ENCODE measurements at regions not wholly inside any gene's neighbourhood (a gene's known extent, or its start where the extent isn't known, plus 50 kb on each side); places are given as distances from the start of the nearest gene placed in this dataset.
"Not testable (repeated sequence)": the region's sequence is repeated elsewhere in the genome, so short reads cannot be mapped to it uniquely, and the experiment has no call there.

DNA sequence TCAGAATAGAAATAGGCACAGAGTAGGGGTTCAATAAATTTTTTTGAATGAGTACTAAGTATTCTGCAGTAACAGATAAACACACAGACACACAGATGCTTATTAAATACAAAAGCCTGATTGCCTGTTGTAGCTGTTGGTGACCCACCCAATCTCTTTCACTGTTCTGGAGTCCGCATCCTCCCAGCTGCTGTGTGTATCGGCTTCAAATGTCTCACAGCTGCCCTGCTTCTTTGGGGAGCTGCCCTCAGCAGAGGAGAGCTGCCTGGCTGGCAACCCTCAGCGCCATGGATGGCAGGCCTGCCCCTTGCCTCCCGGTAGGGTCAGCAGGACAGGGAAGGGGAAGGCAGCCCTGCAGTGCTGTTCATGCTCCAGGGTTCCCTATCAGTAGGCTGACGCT, 50.5 kb upstream of the PRNP start:
- no peak overlapping the region for H3K27ac Mint-ChIP-seq
- DNase-seq, result no peak

DNA sequence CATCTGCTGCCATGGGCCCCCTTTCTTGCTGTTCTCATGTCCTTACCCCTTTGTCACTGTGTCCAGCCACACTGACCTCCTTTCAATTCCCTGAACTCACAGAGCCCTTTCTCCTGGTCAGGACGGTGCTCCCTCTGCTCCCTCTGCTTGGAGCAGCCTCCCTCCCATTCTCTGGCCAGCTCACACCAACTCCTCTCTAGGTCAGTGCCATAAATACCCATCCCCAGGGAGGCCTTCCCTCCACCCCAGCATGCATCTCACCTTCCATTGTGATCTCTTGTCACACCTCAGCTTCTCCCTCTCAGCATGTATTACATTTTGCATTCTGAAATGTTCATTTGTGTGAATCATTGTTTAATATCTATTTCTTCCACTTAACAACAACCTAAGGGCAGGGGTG, 50.9 kb upstream of the PRNP start:
- Mint-ChIP-seq H3K4me3 (no peak overlapping the region), H3K4me1 (no peaks in the 10 kb centered on the region), H3K27ac (no peak overlapping the region), H3K9me3 (no peaks in the 10 kb centered on the region), H3K36me3 (no peaks in the 10 kb centered on the region), H3K27me3 (peaks cover 0 to 15% (median 5%) of the 10 kb centered on the region in 5 donors)
- DNase-seq, result no peak
- ATAC-seq, result no peak
- POLR2A ChIA-PET, result no interaction called here

More for the DNA sequence above, 50.5 kb upstream of the PRNP start:
- ATAC-seq, result no peak
- no peaks in the 10 kb centered on the region for H3K4me1 Mint-ChIP-seq
- peaks cover 0 to 15% (median 5%) of the 10 kb centered on the region in 5 donors for H3K27me3 Mint-ChIP-seq
- no peaks in the 10 kb centered on the region for H3K9me3 Mint-ChIP-seq
- H3K4me3 Mint-ChIP-seq, result no peak overlapping the region
- POLR2A ChIA-PET, result no interaction called here
- no peaks in the 10 kb centered on the region for H3K36me3 Mint-ChIP-seq

DNA sequence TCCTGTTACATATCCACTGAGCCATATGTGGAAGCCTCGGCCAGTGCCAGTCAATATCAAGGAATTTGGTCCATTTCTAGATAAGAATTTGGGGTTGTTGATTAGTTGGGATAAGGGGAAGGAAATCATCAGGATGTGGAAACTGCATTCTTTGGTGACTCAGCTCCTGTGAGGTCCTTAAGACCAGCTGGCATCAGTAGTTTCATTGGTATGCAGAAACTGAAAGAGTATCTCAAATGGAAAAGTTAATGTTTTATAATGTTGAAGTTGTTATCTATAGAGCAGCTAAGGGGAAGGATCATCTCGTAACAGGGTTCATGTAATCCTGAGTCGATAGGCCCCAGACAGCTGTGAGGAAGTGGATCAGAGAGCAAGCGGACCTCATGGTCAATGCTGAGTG, 52.5 kb upstream of the PRNP start:
- ATAC-seq, result no peak
- POLR2A ChIA-PET, result no interaction called here
- Mint-ChIP-seq H3K36me3 (no peaks in the 10 kb centered on the region), H3K4me1 (no peaks in the 10 kb centered on the region), H3K27me3 (peaks cover 0 to 11% (median 5%) of the 10 kb centered on the region in 5 donors), H3K4me3 (no peak overlapping the region), H3K27ac (no peak overlapping the region), H3K9me3 (no peaks in the 10 kb centered on the region)
- DNase-seq, result no peak

DNA sequence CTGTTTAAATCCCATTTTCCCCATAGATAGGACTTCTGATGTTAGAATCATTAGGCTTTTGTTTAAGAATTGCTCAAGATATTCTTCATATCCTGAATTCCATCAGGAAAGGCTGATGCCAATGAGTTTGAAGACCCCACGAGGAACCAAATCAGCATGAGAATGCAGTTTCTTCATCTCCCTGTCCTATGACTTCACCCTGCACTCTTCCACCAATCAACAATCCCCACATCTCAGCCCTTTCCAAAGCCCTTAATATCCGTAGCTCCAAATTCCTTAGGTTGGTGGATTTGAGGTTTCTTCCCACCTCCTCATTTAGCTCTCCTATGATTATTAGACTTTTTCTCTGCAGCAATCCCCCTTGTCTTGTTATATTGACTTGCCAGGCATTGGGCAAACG, 52.9 kb upstream of the PRNP start:
- DNase-seq, result no peak

DNA sequence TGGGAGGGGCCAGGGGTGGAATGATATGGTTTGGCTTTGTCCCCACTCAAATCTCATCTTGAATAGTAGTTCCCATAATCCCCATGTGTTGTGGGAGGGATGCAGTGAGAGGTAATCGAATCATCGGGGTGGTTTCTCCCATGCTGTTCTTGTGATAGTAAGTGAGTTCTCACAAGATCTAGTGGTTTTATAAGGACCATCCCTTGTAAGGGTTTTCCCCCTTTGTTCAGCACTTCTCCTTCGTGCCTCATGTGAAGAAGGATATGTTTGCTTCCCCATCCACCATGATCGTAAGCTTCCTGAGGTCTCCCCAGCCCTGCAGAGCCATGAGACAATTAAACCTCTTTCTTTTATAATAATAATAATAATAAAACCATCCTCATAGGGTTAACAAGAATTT, 53.4 kb upstream of the PRNP start:
- no peak overlapping the region for H3K4me3 Mint-ChIP-seq
- H3K27me3 Mint-ChIP-seq, result peaks cover 0 to 11% (median 5%) of the 10 kb centered on the region in 5 donors
- no peaks in the 10 kb centered on the region for H3K4me1 Mint-ChIP-seq
- H3K9me3 Mint-ChIP-seq, result no peaks in the 10 kb centered on the region
- no peak for DNase-seq
- H3K27ac Mint-ChIP-seq, result no peak overlapping the region
- POLR2A ChIA-PET, result no interaction called here
- no peaks in the 10 kb centered on the region for H3K36me3 Mint-ChIP-seq
- ATAC-seq, result no peak

More for the DNA sequence above, 52.9 kb upstream of the PRNP start:
- POLR2A ChIA-PET, result no interaction called here
- ATAC-seq, result no peak
- Mint-ChIP-seq H3K9me3 (no peaks in the 10 kb centered on the region), H3K27ac (no peak overlapping the region), H3K36me3 (no peaks in the 10 kb centered on the region), H3K27me3 (peaks cover 0 to 11% (median 5%) of the 10 kb centered on the region in 5 donors), H3K4me3 (no peak overlapping the region), H3K4me1 (no peaks in the 10 kb centered on the region)

DNA sequence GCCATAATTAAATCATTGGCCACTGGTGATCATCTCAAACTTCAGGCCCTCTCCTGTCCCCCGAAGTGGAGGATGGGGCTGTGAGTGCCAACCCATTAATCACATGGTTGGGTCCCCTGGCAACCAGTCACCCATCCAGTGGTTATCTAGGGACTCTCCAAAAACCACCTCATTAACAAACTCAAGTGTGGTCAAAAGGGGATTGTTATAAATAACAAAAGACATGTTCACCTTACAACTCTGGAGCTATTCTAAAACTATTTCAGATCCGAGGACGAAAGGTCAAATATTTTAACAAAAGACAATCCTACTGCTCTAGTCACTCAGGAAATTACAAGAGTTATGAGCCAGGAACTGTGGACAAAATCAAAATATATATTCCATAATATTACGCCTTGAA, 60.0 kb upstream of the PRNP start:
- DNase-seq (no peak), ATAC-seq (no peak)
- Mint-ChIP-seq H3K36me3 (peaks cover 3 to 7% (median 4%) of the 10 kb centered on the region in 3 donors), H3K27ac (no peak overlapping the region), H3K4me3 (no peak overlapping the region), H3K9me3 (peaks cover 0 to 27% (median 12%) of the 10 kb centered on the region in 9 donors), H3K27me3 (peaks cover 3 to 25% (median 19%) of the 10 kb centered on the region in 5 donors), H3K4me1 (no peaks in the 10 kb centered on the region)
- POLR2A ChIA-PET, result no interaction called here

DNA sequence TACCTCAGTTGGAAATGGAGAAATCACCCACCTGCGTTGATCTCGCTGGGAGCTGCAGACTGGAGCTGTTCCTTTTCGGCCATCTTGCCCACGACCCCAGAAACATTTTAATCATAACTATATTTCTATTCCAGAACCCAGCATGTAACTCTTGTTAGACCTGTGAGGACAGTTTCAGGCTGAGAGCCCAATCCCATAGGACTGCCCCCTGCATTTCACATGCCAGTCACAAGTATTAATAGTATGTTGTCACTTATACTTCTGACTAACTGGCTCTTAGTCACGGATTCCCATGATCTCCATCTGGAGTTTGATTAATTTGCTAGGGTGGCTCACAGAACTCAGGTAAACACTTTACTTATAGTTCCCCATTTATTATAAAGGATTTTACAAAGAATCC, 60.6 kb upstream of the PRNP start:
- H3K36me3 Mint-ChIP-seq, result peaks cover 3 to 7% (median 4%) of the 10 kb centered on the region in 3 donors
- H3K4me1 Mint-ChIP-seq, result no peaks in the 10 kb centered on the region
- POLR2A ChIA-PET, result no interaction called here
- ATAC-seq, result no peak
- no peak overlapping the region for H3K4me3 Mint-ChIP-seq
- no peak overlapping the region for H3K27ac Mint-ChIP-seq
- H3K9me3 Mint-ChIP-seq, result peaks cover 0 to 27% (median 12%) of the 10 kb centered on the region in 9 donors
- H3K27me3 Mint-ChIP-seq, result peaks cover 3 to 23% (median 19%) of the 10 kb centered on the region in 5 donors
- DNase-seq, result no peak

DNA sequence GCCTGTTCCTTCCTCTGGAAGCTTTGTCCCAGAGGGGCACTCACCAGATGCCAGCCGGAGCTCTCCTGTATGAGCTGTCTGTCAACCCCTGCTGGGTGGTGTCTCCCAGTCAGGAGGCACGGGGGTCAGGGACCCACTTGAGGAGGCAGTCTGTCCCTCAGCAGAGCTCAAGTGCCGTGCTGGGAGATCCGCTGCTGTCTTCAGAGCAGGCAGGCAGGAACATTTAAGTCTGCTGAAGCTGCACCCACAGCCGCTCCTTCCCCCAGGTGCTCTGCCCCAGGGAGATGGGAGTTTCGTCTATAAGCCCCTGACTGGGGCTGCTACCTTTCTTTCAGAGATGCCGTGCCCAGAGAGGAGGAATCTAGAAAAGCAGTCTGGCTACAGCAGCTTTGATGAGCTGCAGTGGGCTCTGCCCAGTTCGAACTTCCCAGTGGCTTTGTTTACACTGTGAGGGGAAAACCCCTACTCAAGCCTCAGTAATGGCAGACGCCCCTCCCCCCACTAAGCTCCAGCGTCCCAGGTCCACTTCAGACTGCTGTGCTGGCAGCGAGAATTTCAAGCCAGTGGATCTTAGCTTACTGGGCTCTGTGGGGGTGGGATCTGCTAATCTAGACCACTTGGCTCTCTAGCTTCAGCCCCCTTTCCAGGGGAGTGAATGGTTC, 61.5 kb upstream of the PRNP start:
- Mint-ChIP-seq H3K27me3 (peaks cover 3 to 23% (median 19%) of the 10 kb centered on the region in 5 donors), H3K9me3 (peaks cover 0 to 27% (median 12%) of the 10 kb centered on the region in 9 donors)
- H3K4me1 Mint-ChIP-seq, H3K27ac Mint-ChIP-seq, H3K4me3 Mint-ChIP-seq, ATAC-seq, DNase-seq, H3K36me3 Mint-ChIP-seq, POLR2A ChIA-PET: not testable (repeated sequence)

DNA sequence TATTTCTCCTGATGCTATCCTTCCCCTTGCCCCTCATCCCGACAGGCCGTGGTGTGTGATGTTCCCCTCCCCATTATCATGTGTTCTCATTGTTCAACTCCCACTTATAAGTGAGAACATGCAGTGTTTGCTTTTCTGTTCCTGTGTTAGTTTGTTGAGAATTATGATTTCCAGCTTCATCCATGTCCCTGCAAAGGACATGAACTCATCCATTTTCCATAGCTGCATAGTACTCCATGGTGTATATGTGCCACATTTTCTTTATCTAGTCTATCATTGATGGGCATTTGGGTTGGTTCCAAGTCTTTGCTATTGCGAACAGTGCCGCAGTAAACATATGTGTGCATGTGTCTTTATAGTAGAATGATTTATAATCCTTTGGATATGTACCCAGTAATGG, 67.1 kb upstream of the PRNP start:
- not testable (repeated sequence) for H3K4me1 Mint-ChIP-seq, H3K27ac Mint-ChIP-seq, DNase-seq, ATAC-seq, H3K4me3 Mint-ChIP-seq, H3K36me3 Mint-ChIP-seq
- H3K9me3 Mint-ChIP-seq, result peaks cover 0 to 23% (median 9%) of the 10 kb centered on the region in 9 donors
- H3K27me3 Mint-ChIP-seq, result peaks cover 3 to 18% (median 9%) of the 10 kb centered on the region in 5 donors
- POLR2A ChIA-PET, result interaction anchor here (0.6 kb wide), 1 partner anchor 1256 kb away, joined by 4 read pairs; no protein-coding TSS in a partner anchor

DNA sequence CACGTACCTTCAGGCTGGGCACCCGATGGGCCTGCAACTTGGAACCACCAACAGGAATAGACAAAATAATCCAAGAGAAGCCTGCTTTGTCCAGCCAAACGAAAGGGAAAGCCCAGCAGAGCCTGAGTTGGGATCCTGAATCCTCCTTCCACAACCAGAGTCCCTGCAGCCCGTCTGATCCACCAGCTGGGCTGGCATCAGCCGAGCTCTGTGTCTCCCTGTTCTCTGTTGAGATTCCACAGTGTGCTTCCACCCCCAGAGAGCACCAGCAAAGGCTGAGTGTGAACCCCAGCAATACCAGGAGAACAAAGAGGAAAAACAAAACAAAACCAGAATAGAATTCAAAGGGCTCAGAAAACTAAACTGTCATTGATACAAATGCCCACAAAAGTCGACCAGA, 68.8 kb upstream of the PRNP start:
- Mint-ChIP-seq H3K4me1 (peaks cover 0 to 12% (median 3%) of the 10 kb centered on the region in 4 donors), H3K36me3 (peaks cover 0 to 3% (median 0%) of the 10 kb centered on the region in 3 donors), H3K27me3 (peaks cover 1 to 12% (median 5%) of the 10 kb centered on the region in 5 donors), H3K9me3 (peaks cover 0 to 10% (median 6%) of the 10 kb centered on the region in 9 donors), H3K4me3 (no peak overlapping the region), H3K27ac (no peak overlapping the region)
- POLR2A ChIA-PET, result no interaction called here
- DNase-seq, result no peak
- no peak for ATAC-seq

DNA sequence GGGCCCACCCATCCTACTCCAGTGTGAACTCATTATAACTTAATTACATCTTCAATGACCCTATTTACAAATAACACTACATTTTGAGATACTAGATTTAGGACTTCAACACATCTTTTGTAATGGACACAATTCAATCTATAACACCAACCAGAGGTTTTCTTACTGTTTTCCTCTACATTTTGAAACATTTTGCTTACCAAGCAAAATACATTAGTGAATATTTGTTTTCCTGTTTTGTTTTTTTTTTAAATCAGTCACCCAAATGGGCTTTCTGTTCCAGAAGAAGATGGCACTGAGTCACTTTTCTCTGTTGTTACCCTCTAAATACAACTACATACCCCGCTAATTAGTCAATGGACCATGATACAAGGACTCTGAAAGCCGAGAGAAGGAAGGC, 69.2 kb upstream of the PRNP start:
- H3K36me3 Mint-ChIP-seq, result no peaks in the 10 kb centered on the region
- H3K4me1 Mint-ChIP-seq, result peaks cover 0 to 13% (median 3%) of the 10 kb centered on the region in 4 donors
- peaks cover 2 to 10% (median 6%) of the 10 kb centered on the region in 5 donors for H3K27me3 Mint-ChIP-seq
- peaks cover 0 to 6% (median 2%) of the 10 kb centered on the region in 9 donors for H3K9me3 Mint-ChIP-seq
- no peak overlapping the region for H3K27ac Mint-ChIP-seq
- no peak for ATAC-seq
- POLR2A ChIA-PET, result no interaction called here
- DNase-seq, result no peak
- H3K4me3 Mint-ChIP-seq, result no peak overlapping the region

DNA sequence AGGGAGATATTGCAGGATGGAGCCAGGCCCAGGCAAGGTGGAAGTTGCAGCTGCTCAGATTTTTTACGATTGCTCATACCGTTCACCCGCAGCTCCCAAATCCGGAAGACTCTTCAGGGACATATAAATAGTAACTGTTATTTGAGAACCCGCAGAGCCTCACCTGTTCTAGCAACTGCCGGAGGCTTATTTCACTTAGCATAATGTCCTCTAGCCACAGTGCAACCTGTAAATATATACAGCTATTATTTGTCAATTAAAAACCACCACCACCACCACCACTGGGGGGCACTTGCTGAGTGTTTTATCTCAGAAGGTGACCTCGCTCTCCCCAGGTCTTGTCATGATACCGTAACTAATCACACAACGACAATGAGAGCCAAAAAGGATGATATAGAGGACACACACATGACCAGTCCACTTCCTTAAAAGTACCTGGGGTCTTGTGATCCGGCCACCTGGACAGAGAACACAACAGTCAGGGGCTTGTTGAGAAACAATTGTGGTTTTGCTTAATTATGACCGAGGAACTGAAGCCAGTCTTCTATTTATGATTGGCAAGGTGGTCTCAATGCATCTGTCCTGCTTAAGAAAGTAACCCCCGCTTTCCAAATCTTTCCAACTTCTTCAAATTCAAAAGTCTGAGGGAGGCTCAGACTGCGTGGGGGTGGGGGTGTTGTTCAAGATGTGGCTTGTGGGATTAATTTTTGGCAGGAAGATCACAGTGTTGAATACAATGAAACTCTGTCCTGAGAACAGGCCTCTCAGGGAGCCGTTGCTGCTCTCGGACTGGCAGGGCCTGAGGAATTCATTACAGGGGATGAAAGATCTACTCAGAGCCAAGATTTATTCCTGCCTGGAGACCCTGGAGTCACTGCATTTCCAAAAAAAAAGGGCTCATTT, 72.3 kb upstream of the PRNP start:
- Mint-ChIP-seq H3K27ac (peak overlapping the region in 2 of 10 donors; percentile 66 to 76), H3K4me1 (peaks cover 0 to 13% (median 4%) of the 10 kb centered on the region in 4 donors), H3K36me3 (no peaks in the 10 kb centered on the region), H3K4me3 (peak overlapping the region in 1 of 10 donors; percentile 52), H3K9me3 (no peaks in the 10 kb centered on the region), H3K27me3 (peaks cover 4 to 13% (median 6%) of the 10 kb centered on the region in 5 donors)
- DNase-seq, result peak; percentile 11 to 81 (median 38)
- POLR2A ChIA-PET, result interaction anchor here (0.6 kb wide), 1 partner anchor 133 kb away, joined by 3 read pairs; no protein-coding TSS in a partner anchor
- peak; percentile 57 to 64 for ATAC-seq

DNA sequence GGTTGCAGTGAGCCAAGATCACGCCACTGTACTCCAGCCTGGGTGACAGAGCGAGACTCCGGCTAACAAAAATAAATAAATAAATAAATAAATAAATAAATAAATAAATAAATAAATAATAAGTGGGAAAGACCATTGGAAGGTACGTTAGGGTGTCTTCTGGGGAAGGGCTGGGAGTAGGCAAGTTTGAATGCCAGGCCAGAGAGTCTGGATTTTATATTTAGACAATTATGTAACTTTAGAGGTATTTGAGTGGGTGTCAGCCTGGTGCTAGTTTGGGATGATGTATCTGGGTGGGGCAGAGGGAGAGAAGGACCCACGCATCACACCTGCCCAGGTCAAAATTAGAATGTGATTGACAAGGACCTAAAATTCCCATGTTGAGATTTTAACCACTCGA, 73.1 kb upstream of the PRNP start:
- no peaks in the 10 kb centered on the region for H3K9me3 Mint-ChIP-seq
- no peak for ATAC-seq

More for the DNA sequence above, 73.1 kb upstream of the PRNP start:
- no peaks in the 10 kb centered on the region for H3K36me3 Mint-ChIP-seq
- DNase-seq, result no peak
- POLR2A ChIA-PET, result interaction anchor here (0.6 kb wide), 1 partner anchor 132 kb away, joined by 3 read pairs; no protein-coding TSS in a partner anchor
- peaks cover 0 to 14% (median 4%) of the 10 kb centered on the region in 4 donors for H3K4me1 Mint-ChIP-seq
- peaks cover 2 to 13% (median 6%) of the 10 kb centered on the region in 5 donors for H3K27me3 Mint-ChIP-seq
- no peak overlapping the region for H3K27ac Mint-ChIP-seq
- H3K4me3 Mint-ChIP-seq, result no peak overlapping the region
